NCI-H187 (cell line): ENCODE measurements at regions not wholly inside any gene's neighbourhood (a gene's known extent, or its start where the extent isn't known, plus 50 kb on each side); places are given as distances from the start of the nearest gene placed in this dataset.
A peak's percentile ranks its signal among the peaks of the same experiment; 100 is the strongest.

Experiments used
- DNase-seq, 2 experiments: peaks; one replicate each; lab custom pipeline; 2025; lab: John Stamatoyannopoulos, UW

DNA sequence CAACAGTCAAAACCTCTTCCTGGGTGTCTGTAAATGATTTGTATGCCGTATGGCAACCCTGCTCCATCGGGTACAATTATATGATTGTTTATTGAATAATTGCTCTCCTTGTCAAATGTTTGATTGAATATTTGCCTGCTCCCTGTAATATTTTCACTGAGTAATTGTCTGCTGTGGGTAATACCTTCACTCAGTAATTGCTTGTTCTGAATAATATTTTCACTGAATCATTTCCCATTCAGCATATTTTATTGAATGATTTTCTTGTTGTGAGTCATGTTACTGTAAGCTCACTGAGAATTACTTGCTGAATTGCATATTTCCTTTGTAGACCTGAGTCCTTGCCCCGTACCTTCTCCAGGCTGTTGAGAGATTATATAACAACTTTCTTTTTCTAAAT is 535.2 kb downstream of the METTL4 start:
- DNase-seq, result no peak

DNA sequence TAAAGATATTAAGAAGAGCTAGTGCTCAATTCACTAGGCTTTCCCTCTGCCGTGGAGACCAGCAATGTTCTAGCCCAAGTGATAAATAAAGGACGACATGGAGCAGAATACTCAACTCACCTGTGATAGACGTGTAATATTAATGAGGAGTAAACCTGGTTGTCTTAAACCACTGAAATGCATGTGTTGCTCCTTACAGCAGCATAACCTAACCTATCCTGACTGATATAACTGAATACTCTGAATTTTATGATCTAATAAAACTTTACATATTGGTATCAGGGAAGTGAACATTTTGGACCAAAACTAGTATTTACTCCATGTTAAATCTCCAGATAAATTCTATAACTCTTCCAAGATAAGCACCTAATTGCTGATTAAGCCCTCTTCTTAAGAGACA is 531.0 kb downstream of the METTL4 start:
- no peak for DNase-seq

GRCh38 chr18:2049986-2050385 is 521.3 kb downstream of the METTL4 start:
- no peak for DNase-seq

- no peak for DNase-seq
Observed at GRCh38 chr18:2050702-2051201, 520.6 kb downstream of the METTL4 start.

DNA sequence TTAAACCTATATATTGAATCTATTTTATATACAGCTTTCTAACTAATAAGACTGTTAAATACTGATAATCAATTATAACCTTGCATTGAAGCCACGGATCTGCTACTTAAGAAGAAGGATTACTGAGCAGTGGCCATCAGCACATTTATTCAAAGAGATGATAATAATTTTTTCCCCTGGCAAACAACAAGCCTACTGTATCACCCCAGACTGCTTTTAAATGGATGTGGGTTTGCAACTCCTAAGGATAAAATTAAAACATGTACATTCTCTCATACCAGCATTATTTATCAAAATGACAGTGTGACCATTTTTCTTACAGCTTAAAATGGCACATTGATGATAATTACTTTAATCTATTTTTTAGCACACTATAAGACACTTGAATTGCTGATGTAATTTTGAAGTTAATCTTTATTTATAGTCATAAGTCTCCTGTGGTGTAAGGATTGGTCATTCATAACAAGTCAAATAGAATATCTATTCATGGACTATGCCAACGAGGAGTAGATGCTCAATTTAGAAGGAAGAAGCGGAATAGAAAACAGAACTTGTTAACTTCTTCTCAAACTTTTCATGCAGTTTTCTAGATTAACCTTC is 517.7 kb downstream of the METTL4 start:
- DNase-seq, result no peak

DNA sequence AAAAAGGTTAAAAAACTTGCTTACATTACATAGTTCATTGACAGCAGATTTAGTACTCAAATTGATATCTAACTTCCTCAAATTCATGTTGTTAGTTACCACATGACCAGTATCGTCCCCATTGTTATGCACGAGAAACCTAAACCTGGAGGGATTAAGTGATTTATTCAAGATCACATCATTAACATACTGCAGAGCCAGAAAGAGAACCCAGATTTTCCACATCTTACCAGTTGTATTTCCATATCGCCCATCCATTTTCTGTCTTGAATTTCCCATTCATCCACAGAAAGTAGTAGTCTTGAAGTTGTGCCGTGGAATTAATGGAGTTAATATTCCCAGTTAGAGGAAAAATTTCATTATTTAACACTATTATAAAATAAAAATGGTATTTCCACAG is 512.0 kb downstream of the METTL4 start:
- no peak for DNase-seq

DNA sequence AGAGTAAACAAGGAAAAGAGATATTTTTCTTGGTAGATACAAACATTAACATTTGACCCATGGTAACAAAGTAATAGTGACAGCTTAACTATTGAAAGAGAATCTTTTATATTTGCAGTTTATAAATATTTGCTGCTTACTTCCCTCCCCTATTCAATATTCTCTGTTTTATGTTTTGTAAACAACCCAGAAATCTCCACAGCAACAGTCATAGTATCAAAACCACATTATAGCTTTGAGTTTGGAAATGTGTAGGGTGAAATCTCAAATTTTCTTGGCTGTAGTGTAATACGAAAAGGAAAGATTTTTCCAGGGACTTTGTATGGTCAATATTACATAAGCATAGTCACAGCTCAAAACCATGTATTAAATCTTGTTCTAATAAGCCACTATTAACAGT is 511.2 kb downstream of the METTL4 start:
- no peak for DNase-seq

DNA sequence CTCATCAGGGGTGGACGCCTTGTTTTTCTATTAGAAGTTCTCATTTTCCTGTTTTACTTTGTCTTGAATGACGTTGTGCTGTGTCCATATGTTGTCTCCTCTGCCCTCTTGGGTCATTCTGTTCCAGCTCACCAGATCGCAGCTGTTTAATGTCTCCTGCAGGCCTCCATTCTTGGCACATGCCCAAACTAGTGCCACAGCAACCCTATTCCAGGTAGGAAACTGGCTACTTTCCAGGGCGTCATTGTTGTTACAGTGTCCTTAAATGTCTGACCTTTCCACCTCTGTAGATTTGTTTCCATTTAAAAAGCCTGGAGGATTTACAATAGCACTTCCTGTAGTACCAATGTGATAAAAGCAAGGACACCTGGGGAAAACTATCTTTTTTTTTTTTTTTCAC is 500.7 kb downstream of the METTL4 start:
- DNase-seq, result no peak

- no peak for DNase-seq
Observed at GRCh38 chr18:2075499-2075898, 495.8 kb downstream of the METTL4 start.

GRCh38 chr18:2082676-2083075 is 488.6 kb downstream of the METTL4 start:
- DNase-seq, result no peak

DNA sequence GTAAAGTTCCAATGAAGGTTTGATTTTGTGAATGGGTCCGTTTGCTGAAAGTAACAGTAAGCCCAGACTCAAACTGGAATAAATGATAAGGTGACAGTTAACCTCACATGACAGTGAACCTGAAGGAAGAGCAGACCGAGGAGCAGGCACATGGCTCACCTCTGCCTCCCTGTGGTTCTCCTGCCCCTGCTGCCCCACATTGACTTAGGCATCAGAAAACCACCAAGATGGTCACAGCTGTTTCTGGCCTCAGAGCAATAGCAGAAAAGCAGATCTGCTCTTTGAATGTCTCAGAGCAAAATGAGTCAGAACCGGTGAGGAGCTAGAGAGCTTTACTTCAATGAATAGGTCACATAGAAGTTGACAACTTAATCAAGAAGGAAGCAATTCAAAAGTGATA is 487.6 kb downstream of the METTL4 start:
- DNase-seq, result no peak

- no peak for DNase-seq
Observed at GRCh38 chr18:2086439-2086838, 484.9 kb downstream of the METTL4 start.

DNA sequence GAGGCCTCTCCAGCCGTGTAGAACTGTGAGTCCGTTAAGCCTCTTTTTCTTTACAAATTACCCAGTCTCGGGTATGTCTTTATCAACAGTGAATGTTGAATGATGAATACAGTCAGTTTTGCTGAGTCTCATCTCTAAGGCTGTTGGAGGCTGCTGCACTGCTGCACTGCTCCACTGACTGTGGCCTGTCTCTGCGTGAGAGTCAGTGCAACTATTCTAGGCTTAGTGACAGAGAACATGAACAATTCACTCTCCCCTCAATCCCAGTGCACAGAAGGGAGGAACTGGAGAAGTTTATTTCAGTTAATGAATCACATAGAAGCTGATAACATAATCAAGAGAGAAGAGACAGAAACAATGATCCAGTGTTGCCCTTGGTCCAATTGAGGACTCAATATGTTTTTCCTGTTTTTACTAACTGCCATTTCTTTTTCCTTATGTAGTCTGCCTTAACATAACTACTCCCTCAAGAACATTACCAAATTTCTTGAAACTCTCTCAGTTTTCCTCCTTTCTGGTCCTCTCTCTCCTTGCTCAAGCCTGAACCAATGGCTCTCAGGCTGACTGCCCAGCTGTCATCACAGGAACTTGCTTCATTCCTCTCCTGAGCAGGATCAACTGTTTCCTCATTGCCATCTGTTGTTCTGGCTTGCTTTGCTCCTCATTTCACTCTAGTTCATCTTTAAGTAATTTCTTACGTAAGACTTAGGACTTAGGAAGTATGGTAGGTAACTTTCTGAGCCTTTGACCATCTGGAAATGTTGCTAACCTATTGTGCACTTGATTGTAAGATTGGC is 483.2 kb downstream of the METTL4 start:
- DNase-seq, result no peak

DNA sequence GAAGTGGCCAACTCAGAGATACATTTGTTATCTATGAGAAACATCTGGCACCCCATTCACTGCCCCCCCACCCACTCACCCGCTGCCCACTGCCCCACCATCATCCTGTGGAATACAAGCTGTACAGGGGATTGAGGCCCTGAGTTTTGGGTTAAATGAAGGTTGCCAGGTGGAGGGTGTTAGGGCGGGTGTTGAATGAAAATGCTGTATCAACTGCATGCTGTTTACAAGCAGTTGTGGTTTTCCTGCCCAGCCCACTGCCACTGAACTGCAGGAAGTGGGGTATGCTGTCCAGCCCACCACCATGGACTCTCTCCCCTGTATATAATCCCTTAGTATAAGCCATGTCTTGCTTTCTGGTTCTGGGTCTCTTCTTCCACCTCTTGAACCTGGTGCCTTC is 481.9 kb downstream of the METTL4 start:
- no peak for DNase-seq

GRCh38 chr18:2091937-2092336 is 479.4 kb downstream of the METTL4 start:
- DNase-seq, result no peak

GRCh38 chr18:2096551-2096950 is 474.8 kb downstream of the METTL4 start:
- DNase-seq, result no peak

DNA sequence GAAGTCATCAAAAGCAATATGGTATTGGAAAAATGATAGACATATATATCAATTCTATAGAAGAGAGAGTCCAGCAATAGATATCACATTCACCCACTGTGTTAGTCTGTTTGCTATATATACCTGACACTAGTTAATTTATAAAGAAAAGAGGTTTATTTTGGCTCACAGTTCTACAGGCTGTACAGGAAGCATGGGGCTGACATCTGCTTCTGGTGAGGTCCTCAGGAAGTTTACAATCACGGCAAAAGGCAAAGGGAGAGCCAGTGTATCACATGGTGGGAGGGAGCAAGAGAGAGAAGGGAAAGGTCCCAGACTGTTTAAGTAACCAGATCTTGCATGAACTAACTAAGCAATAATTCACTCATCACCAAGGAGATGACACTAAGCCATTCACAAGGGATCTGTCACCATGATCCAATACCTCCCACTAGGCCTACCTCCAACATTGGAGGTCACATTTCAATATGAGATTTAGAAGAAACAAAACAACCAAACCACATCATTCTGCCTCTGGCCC is 470.6 kb downstream of the METTL4 start:
- no peak for DNase-seq

DNA sequence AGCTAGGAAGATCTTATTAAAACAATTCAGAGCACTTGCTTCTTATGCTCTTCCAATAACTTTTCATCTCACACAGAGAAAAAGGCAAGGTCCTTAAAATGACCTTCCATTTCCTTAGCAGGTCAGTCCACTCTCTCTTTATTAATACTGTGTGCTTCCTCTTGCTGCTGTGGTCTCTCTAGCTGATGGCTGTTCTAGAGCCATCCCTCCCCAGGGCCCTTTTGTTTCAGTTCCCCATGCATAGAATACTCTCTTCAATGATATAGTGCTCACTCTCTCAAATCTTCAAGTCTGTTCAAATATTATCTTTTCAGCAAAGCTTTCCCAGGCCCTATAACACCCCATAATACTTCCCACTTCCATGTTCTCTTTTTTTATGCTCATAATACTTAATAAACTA is 469.3 kb downstream of the METTL4 start:
- DNase-seq, result no peak

GRCh38 chr18:2103299-2103698 is 468.0 kb downstream of the METTL4 start:
- DNase-seq, result no peak

DNA sequence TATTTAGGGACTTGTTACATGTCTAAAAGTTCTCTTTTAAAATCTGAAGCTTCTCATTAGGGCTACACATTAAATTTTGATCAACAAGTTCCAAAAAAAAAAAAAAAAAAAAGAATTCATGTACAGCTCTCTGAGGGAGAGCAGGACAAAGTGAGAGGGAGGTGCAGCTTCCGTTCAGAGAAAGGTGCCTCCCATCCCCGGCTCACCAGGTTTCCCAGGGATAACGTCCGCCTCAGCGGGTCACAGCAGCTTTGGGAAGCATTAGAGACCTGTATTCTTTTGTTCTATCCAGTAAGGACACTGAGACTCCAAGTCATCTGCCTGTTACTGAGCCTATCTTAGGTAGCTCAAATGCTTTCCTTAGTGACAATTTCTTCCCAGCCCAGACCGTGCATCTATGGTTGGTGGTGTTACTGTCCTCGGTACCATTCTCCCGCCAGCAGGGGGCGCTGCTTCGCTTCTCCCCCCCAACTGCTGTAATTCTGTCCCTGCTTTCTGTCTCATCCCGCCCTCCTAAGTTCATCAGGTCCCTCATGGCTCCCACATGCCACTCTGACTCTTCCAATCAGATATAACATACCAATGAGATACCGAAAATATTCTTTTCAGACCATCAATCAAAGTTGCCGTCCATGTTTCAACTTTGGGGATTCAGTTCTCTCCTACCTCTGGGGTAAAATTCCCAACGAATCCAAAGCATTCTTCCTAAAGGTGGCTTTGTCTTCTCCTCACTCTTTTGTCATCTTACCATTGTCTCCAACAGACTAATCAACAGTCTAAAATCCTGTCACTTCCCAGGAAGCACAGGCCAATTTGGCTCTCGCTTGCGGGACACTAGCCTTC is 466.5 kb downstream of the METTL4 start:
- DNase-seq, result peak in 1 of 2 experiments; percentile 2

GRCh38 chr18:2108591-2108990 is 462.7 kb downstream of the METTL4 start:
- no peak for DNase-seq

DNA sequence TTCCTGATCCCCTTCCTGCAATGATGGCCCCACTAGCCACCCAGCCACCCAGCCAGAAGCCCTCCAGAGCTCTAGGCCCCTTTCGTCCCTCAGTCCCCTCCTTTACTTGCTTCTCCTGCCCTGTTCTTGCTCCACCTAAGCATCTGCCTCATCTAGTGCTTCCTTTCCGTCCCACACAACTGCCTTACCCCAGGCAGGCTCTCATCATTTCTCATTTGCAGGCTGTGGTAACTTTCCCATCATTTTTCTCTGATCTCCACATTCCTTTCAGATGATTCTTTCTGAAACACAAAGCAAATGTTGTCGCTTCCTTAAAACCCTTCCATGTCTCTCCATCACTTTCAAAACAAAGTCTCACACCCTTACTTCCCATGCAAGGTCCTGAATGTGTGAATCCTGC is 459.8 kb downstream of the METTL4 start:
- no peak for DNase-seq
